HG03064 (cell line): ENCODE measurements at regions not wholly inside any gene's neighbourhood (a gene's known extent, or its start where the extent isn't known, plus 50 kb on each side); places are given as distances from the start of the nearest gene placed in this dataset.
"Not testable (repeated sequence)": the region's sequence is repeated elsewhere in the genome, so short reads cannot be mapped to it uniquely, and the experiment has no call there.

Experiments
- ATAC-seq: cut with Tn5 transposase; IDR thresholded peaks from one replicate; pipeline ENCODE4 v1.9.1; 2021; ENCODE audit warnings: low read depth; ENCODE audit not compliant: unreplicated experiment

DNA sequence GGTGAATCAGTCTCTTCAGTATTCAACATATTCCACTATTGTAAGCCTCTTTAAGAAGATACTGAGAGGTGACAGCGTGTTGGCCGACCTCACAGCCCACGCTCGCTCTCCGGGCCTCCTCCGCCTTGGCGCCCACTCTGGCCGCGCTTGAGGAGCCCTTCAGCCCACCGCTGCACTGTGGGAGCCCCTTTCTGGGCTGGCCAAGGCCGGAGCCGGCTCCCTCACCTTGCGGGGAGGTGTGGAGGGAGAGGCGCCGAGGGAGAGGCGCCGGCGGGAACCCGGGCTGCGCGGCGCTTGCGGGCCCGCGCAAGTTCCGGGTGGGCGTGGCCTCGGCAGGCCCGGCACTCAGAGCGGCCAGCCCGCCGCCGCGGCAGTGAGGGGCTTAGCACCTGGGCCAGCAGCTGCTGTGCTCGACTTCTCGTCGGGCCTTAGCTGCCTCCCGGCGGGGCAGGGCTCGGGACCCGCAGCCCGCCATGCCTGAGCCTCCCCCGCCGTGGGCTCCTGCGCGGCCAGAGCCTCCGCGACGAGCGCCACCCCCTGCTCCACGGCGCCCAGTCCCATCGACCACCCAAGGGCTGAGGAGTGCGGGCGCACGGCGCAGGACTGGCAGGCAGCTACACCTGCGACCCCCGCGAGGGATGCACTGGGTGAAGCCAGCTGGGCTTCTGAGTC, 306.4 kb downstream of the SEMA3D start:
- ATAC-seq, result not testable (repeated sequence)

DNA sequence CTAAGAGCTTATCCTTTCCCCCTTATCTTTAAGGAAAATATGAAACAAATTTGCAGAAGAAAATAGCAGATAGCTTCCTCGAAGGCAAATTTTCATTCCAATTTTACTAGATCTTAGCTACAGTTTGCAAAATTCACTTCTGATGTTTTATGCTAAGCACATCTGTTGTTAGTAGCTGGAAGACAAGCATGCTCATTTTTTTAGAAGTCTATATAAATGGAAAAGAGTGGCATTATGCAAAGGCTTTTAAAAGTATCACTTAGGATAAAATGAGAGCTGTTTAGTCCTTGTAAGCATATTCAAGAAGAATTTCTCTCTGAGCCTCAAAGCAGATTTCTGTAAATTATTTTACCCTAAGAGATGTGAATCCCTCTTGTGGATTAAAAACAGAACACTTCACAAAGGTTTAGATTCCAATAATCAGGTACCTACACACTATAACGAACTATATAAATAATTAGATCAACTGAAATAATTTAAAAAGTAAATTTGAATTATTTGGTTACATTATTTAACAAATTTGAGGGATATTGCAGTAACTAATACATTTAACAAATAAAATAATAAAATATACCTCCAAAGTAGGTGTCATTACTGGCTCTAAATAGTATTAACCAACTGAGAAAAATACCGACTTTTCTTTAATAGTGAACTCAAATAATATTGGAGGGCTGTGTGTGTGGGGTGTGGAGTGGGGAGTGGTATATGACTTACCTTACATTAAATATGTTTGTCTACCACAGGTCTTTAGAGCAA, 307.1 kb downstream of the SEMA3D start:
- no peak for ATAC-seq

DNA sequence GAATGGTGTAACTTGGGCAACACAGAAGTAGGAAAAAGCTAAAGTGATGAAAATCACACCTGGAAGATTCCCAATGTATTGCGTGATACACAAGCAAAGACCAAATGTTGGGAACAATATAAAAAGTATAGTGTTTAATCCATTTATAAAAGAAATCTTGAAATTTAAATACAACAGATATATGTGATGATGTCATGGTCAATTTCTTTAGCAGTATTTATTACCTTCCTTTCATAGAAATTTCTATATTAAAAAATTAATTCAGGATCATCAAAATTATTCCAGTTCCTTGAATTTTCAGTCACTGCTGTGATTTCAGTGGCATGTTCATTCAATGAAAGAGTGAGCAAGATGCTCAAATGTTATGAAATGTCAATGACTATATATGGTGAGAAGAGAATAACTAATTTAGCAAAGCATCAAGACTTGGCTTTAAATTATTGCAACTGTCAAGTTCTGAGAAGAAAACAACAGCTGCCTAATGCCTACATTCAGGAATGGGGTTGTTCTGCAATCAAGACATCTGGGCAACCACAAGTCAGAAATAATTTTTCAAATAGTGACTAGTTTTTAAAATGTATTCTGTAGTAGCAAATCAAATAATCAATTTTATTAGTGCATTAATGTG, 308.8 kb downstream of the SEMA3D start:
- ATAC-seq, result no peak

DNA sequence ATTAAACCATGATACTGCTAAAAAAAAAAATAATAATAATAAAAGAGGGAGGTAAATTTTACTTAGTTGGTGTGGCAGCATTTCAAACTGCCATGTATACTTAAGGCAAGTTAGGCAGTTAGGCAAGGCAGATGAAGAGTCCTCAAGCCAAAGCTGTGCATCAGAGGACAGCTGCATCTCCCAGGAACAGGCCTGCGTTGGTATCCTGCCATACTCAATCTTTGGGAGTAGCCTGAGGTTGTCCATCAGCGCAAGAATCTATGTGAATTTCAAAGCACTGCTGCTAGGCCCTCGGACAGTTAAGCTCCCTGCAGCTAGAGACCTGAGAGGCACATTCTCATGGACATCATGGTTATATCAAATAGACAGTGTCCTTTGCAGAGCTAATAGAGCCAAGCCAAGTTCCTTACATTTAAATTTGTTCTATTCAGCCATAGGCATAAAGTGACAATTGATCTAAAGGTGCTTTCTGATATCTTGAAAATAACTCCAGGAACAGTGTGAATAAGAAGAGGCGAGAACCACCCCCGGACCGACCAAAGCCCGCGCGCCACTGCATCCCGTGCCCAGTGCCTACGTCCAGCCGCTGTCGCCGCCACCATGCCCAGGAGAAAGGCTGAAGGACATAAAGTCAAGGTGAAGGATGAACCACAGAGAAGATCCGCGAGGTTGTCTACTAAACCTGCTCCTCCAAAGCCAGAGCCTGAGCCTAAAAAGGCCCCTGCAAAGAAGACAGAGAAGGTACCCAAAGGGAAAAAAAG, 310.6 kb downstream of the SEMA3D start:
- no peak for ATAC-seq

DNA sequence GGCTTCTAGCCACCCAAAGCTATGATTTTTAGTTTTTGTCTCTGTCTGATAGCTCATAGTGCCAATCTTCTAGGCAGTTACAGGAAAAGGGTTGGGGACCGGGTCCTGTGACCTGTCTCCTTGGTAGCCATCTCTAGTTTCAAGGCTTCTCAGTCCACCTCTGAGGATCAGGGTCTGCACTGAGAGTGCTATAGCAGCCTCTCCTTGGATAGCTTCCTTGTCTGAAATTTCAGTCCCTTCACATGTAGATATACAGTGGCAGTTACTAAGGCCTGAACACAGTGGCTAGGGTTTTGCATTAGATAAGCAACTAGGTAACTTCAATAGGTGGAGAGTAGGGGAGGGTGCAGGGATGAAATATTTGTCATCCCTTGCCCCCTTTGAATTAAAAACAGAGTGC, 321.3 kb downstream of the SEMA3D start:
- ATAC-seq, result no peak

DNA sequence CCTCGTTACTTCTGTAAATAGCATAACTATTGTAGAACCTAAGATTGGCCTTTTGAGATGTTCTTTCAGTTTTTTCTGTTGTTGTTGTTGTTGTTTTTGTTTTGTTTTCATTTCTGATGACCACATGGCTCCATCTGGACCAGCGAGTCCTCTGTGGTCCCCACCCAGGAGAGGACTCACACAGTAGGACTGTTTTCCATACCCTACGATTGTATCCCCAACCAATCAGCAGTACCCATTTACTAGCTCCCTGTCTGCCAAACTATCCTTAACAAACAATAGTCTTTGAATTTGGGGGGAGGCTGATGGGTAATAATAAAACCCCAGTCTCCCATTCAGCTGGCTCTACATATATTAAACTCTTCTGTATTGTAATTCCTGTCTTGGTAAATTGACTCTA, 329.5 kb downstream of the SEMA3D start:
- ATAC-seq, result no peak

DNA sequence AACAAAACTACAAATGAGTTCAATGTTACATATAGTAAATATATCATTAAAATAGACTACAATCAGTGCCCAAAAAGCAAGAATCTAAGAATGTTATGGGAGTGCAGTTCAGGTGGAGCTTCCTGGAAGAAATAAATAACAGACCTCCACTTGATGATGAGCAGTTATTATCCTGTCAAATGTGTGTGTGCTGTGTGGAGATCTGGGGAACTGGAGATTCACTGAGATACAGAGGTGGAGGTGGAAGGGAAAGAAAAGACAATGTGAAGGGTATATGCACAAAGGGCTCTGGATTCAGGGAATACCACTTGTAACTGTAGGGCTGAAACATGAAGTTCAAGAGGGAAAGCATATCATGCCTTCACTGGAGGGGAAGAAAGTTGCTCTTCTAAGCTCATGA, 331.1 kb downstream of the SEMA3D start:
- no peak for ATAC-seq

DNA sequence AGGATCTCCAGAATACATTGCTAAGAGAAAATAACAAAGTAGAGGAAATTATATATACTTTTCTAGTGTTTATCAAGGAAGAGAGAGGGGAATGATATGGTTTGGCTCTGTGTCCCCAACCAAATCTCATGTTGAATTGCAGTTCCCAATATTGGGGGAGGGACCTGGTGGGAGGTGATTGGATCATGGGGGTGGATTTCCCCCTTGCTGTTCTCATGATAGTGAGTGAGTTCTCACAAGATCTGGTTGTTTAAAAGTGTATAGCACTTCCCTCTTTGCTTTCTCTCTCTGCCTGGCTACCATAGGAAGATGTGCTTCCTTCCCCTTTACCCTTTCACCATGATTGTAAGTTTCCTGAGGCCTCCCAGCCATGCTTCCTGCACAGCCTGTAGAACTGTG, 337.9 kb downstream of the SEMA3D start:
- not testable (repeated sequence) for ATAC-seq

DNA sequence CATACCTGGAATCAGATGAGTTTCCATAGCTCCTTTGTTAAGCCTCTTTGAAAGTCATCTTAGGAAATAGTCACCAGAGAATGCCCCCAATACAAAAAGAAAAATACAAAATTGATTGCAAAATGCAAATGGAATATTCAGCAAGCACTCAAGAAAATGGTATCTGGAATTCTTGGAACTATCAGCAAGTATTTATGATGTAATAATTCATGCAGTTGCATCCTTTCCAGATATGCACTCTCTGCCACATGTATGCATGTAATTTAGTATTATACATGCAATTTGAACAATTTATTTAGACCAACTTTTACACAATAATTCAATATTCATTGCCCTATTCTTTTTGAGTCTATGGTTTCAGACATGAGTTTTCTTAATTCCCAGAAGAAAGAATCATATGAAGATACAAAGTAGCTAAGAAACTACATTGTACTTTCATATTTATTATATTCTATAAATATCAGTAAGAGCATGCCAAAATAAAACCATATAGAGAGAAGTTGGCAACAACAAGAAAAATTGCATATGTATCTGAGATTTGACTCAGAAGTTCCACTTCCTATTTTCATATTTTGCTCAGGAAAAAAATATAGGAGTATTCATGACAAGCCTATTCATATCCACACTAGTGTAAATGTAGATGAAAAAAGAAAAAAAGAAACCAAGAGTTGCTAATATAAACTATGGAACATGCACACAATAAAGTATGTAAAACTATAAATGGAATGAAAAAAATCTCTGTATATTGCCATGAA, 338.5 kb downstream of the SEMA3D start:
- ATAC-seq, result no peak

DNA sequence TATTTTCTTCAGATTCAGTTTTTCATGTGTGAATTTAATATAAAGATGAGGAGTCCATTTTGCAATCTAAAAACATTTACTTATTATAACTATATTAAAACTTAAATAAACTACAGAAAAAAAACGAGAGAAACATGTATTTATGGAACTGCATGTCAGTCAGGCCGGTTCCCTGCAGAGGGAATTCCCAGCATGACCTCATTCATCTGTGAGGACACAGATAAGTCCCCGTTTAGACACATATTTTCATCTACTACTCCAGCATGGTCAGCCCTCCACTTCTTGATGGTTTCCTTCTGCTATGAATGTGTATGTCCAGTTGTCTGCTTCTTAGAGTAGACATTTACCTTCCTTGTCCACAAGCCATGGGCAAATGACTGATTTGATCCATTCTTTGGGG, 339.1 kb downstream of the SEMA3D start:
- no peak for ATAC-seq

DNA sequence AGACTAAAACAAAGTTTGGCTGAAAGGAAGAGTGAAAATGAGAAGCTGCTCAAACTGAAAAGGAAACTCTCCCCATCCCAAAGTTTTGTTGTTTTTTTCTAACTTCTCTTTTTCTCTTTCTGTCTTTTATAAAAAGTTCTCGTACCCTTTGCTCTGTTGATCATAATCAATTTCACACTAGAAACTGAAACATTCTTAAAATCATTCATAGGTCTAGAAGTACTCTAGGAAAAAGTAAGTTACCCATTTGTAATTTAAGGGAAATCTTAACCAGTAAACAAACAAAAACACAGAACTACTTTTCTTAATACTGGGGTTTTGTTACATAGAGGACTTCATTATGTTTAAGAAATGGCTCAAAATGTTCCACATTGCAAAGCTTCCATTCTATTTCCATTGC, 339.8 kb downstream of the SEMA3D start:
- no peak for ATAC-seq

DNA sequence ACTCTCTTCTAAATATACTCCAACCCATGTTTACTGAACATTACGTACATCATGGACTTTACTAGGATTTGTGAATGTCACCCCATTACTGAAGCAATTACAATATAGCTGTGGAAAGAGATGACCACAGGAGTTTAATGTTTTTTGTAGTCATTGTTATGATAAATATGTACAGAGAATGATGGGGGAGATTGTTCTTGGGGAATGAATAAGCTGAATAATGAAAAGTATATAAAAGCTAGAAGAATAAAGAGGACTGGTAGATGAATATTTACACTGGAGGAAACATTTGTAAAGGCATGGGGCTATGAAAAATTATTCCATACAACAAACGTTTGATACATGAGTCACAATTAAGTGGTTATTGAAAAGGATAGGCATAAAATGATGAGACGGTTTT, 340.9 kb downstream of the SEMA3D start:
- ATAC-seq, result no peak

DNA sequence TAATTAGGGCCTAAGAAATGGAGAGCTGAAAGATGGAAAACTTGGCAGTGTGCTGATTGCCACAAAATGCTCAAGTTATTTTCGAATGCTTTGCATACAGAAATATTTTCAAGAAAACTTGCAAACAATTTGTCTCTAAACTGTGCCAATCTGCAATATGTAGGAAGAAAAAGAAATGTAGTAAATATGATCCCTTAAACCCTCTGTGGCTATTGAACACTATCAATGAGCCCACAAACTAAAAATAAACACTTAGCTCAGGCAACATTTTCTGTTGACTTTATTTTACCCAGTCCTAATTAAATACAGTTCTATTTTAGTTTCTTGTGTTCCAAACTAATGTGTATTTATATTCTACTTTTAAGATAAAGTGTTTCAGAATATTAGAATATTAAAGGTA, 342.1 kb downstream of the SEMA3D start:
- ATAC-seq, result no peak

DNA sequence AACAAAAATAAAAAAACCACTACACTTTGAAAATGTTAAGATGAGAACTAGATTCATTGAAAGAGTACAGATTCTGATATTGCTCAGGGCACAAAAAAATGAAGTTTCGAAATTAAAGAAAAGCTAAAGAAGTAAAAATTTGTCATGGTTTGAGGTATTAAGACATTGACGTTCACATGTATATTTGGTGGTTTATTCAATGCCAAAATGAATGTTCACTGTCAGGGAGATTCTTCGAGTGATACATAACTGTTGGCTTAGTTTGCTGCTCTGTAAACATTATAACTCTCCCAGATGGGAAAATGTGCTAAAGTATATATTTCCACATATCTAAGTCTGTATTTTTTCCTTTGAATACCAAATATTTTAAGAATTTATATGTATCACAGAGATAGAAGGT, 345.0 kb downstream of the SEMA3D start:
- ATAC-seq, result no peak

DNA sequence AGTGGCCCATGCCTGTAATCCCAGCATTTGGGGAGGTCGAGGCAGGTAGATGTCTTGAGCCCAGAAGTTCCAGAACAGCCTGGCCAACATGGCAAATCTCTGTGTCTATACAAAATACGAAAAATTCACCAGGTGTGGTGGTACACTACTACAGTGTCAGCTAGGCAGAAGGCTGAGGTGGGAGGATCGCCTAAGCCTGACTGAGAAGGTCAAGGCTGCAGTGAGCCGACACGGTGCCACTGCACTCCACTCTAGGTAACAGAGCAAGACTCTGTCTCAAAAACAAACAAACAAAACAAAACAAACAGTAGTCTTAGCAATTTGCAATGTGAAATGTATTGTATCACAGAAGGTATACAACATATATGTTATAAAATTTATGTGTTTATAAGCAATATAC, 348.0 kb downstream of the SEMA3D start:
- no peak for ATAC-seq

DNA sequence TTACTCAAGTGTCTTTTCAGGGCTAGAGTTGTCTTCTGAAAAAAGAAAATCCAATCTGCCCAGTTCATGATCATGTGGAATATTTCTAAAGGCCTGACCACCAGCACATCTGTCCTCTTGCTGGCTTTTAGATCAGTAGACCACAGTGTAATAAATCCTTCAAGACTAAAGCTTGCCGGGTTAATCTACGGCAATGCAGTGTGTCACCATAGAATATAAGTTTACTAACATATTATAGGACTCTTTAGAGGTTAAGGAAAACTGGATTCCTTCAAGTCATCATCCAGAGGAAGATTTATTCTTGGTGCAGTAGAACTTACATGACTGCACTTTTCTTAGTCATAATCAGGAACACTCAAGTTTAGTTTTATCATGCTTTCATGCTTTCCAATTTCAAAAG, 349.5 kb downstream of the SEMA3D start:
- ATAC-seq, result no peak

DNA sequence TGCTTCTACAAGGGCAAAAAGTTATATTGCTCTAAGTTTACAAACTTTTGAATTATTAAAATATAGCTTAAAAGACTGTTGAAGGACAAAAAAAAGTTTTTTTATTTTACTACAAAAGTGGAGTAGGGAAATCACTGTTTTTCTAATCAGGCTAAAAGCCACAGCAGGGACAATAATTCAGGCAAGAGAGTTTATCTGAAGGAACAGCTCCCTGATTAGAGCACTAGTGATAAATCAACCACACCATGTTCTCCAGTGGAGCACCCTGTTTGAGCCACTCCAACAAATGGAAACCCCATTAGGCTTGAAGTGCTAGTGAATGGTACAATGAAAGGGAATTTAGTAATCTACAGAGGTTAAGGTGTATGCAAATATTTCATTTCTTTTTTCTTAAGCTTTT, 357.1 kb downstream of the SEMA3D start:
- no peak for ATAC-seq

DNA sequence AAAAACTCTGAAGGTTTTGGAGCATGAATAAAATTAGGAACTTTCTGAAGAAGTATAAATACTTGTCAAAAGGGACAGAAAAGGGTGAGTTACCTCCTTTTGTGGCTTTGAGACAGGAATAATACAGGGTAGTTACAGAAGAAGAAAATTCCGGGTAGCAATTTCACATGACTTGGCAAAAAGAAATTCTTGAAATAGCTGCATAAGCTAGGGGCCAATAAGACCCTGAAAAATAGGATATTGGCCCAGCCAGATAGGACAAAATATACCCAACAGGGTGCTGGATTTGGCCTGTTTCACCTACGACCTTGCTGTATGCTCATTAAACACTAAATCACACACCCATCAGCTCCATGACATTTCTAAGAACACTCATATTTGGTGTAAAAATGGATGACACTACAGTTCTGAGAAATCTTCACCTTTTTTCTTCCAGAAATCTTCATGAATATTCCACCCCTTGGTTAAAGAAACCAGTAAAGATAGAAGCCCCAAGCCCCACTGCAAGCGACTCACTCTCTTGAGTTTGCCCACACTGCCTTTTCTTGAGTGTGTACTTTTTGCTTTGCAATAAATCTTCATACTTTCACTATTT, 362.7 kb downstream of the SEMA3D start:
- no peak for ATAC-seq

DNA sequence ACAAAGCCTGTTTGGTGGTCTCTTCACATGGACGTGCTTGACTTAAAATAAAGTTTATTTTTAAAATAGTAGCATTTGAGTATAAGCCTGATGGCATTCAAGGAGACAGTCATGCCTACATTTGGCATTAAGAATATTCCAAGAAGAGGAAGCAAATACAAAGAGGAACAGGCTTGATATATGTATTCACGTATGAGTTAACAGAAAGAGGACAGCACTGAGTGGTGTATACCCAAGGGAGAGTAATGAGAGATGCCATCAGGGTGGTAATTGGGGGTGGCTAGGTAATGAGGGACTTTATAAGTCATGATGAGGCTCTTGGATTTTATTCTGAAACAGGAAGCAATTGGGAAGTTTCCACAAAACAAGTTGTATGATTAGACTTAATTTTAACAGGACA, 363.3 kb downstream of the SEMA3D start:
- no peak for ATAC-seq

DNA sequence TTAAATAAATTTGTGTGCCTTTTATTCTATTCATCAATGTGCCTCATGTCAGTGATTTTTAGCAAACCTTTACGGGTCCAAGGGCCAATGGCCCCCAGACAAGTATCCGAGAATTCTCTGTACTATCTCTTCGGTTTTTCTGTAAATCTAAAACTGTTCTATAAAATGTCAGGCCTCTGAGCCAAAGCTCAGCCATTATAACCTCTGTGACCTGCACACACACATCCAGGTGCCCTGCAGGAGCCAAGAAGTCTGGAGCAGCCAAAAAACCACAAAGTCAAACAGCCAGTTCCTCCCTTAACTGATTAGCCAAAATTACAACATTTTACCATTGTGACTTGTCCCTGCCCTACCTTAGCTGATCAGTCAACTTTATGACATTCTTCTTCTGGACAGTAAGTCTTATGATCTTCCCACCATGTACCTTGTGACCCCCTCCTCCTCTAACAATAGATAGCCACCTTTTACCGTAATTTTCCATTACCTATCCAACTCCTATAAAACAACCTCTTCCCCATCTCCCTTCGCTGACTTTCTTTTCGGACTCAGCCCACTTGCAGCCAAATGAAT, 363.8 kb downstream of the SEMA3D start:
- ATAC-seq, result no peak
